ENCODE measurements at regions not wholly inside any gene's neighbourhood (a gene's known extent, or its start where the extent isn't known, plus 50 kb on each side); places are given as distances from the start of the nearest gene placed in this dataset.
A peak's percentile ranks its signal among the peaks of the same experiment; 100 is the strongest.
"Not testable (repeated sequence)": the region's sequence is repeated elsewhere in the genome, so short reads cannot be mapped to it uniquely, and the experiment has no call there.

GRCh38 chr7:65140543-65141404 is 134.3 kb upstream of the ERV3-1 start:
- not testable (repeated sequence) for H3K27me3 ChIP-seq (ENCODE audit: control insufficient read depth in 3 of 3, insufficient read depth in 3 of 3, low read length in 3 of 3); H3K9me3 ChIP-seq (ENCODE audit: control insufficient read depth in 3 of 3, low read length in 3 of 3); H3K27ac ChIP-seq (ENCODE audit: low read depth, low read length); H3K9ac ChIP-seq (ENCODE audit: low read depth in 1 of 3, low read length in 3 of 3); H3K4me1 ChIP-seq (ENCODE audit: control insufficient read depth in 3 of 3, insufficient read depth in 3 of 3, low read length in 3 of 3); H3K36me3 ChIP-seq (ENCODE audit: control insufficient read depth in 3 of 3, insufficient read depth in 3 of 3, low read length in 3 of 3); H3K4me3 ChIP-seq (ENCODE audit: low read length in 3 of 3)

GRCh38 chr7:65136850-65137249 is 130.4 kb upstream of the ERV3-1 start:
- H3K9me3 ChIP-seq (ENCODE audit: control insufficient read depth in 3 of 3, low read length in 3 of 3); H3K36me3 ChIP-seq (ENCODE audit: control insufficient read depth in 3 of 3, insufficient read depth in 3 of 3, low read length in 3 of 3); H3K4me1 ChIP-seq (ENCODE audit: control insufficient read depth in 3 of 3, insufficient read depth in 3 of 3, low read length in 3 of 3); H3K9ac ChIP-seq (ENCODE audit: low read depth in 1 of 3, low read length in 3 of 3); H3K27me3 ChIP-seq (ENCODE audit: control insufficient read depth in 3 of 3, insufficient read depth in 3 of 3, low read length in 3 of 3); H3K27ac ChIP-seq (ENCODE audit: low read depth, low read length); H3K4me3 ChIP-seq (ENCODE audit: low read length in 3 of 3): not testable (repeated sequence)

- not testable (repeated sequence) for H3K4me1 ChIP-seq (ENCODE audit: control insufficient read depth in 3 of 3, insufficient read depth in 3 of 3, low read length in 3 of 3); H3K36me3 ChIP-seq (ENCODE audit: control insufficient read depth in 3 of 3, insufficient read depth in 3 of 3, low read length in 3 of 3)
These were observed 126.6 kb upstream of the ERV3-1 start for GRCh38 chr7:65133087-65133486.

GRCh38 chr7:65132256-65132655 is 125.8 kb upstream of the ERV3-1 start:
- H3K27me3 ChIP-seq (ENCODE audit: control insufficient read depth in 3 of 3, insufficient read depth in 3 of 3, low read length in 3 of 3); H3K36me3 ChIP-seq (ENCODE audit: control insufficient read depth in 3 of 3, insufficient read depth in 3 of 3, low read length in 3 of 3); H3K27ac ChIP-seq (ENCODE audit: low read depth, low read length); H3K4me1 ChIP-seq (ENCODE audit: control insufficient read depth in 3 of 3, insufficient read depth in 3 of 3, low read length in 3 of 3); H3K9me3 ChIP-seq (ENCODE audit: control insufficient read depth in 3 of 3, low read length in 3 of 3); H3K9ac ChIP-seq (ENCODE audit: low read depth in 1 of 3, low read length in 3 of 3); H3K4me3 ChIP-seq (ENCODE audit: low read length in 3 of 3): not testable (repeated sequence)

More at GRCh38 chr7:65133087-65133486, 126.6 kb upstream of the ERV3-1 start:
- H3K27me3 ChIP-seq (ENCODE audit: control insufficient read depth in 3 of 3, insufficient read depth in 3 of 3, low read length in 3 of 3); H3K9ac ChIP-seq (ENCODE audit: low read depth in 1 of 3, low read length in 3 of 3); H3K9me3 ChIP-seq (ENCODE audit: control insufficient read depth in 3 of 3, low read length in 3 of 3); H3K4me3 ChIP-seq (ENCODE audit: low read length in 3 of 3); H3K27ac ChIP-seq (ENCODE audit: low read depth, low read length): not testable (repeated sequence)

GRCh38 chr7:65127364-65127763 is 120.9 kb upstream of the ERV3-1 start:
- H3K9me3 ChIP-seq (ENCODE audit: control insufficient read depth in 3 of 3, low read length in 3 of 3); H3K27me3 ChIP-seq (ENCODE audit: control insufficient read depth in 3 of 3, insufficient read depth in 3 of 3, low read length in 3 of 3); H3K27ac ChIP-seq (ENCODE audit: low read depth, low read length); H3K4me3 ChIP-seq (ENCODE audit: low read length in 3 of 3); H3K9ac ChIP-seq (ENCODE audit: low read depth in 1 of 3, low read length in 3 of 3); H3K4me1 ChIP-seq (ENCODE audit: control insufficient read depth in 3 of 3, insufficient read depth in 3 of 3, low read length in 3 of 3); H3K36me3 ChIP-seq (ENCODE audit: control insufficient read depth in 3 of 3, insufficient read depth in 3 of 3, low read length in 3 of 3): not testable (repeated sequence)

- not testable (repeated sequence) for H3K9me3 ChIP-seq (ENCODE audit: control insufficient read depth in 3 of 3, low read length in 3 of 3); H3K4me3 ChIP-seq (ENCODE audit: low read length in 3 of 3); H3K4me1 ChIP-seq (ENCODE audit: control insufficient read depth in 3 of 3, insufficient read depth in 3 of 3, low read length in 3 of 3); H3K9ac ChIP-seq (ENCODE audit: low read depth in 1 of 3, low read length in 3 of 3); H3K36me3 ChIP-seq (ENCODE audit: control insufficient read depth in 3 of 3, insufficient read depth in 3 of 3, low read length in 3 of 3); H3K27me3 ChIP-seq (ENCODE audit: control insufficient read depth in 3 of 3, insufficient read depth in 3 of 3, low read length in 3 of 3); H3K27ac ChIP-seq (ENCODE audit: low read depth, low read length)
These were observed 118.1 kb upstream of the ERV3-1 start for GRCh38 chr7:65124600-65124999.

GRCh38 chr7:65105650-65106203 is 99.2 kb upstream of the ERV3-1 start:
- not testable (repeated sequence) for H3K27ac ChIP-seq (ENCODE audit: low read depth, low read length); H3K4me1 ChIP-seq (ENCODE audit: control insufficient read depth in 3 of 3, insufficient read depth in 3 of 3, low read length in 3 of 3); H3K4me3 ChIP-seq (ENCODE audit: low read length in 3 of 3); H3K9me3 ChIP-seq (ENCODE audit: control insufficient read depth in 3 of 3, low read length in 3 of 3); H3K27me3 ChIP-seq (ENCODE audit: control insufficient read depth in 3 of 3, insufficient read depth in 3 of 3, low read length in 3 of 3); H3K36me3 ChIP-seq (ENCODE audit: control insufficient read depth in 3 of 3, insufficient read depth in 3 of 3, low read length in 3 of 3); H3K9ac ChIP-seq (ENCODE audit: low read depth in 1 of 3, low read length in 3 of 3)

- H3K27ac ChIP-seq (ENCODE audit: low read depth, low read length); H3K9ac ChIP-seq (ENCODE audit: low read depth in 1 of 3, low read length in 3 of 3); H3K9me3 ChIP-seq (ENCODE audit: control insufficient read depth in 3 of 3, low read length in 3 of 3); H3K4me1 ChIP-seq (ENCODE audit: control insufficient read depth in 3 of 3, insufficient read depth in 3 of 3, low read length in 3 of 3); H3K36me3 ChIP-seq (ENCODE audit: control insufficient read depth in 3 of 3, insufficient read depth in 3 of 3, low read length in 3 of 3); H3K27me3 ChIP-seq (ENCODE audit: control insufficient read depth in 3 of 3, insufficient read depth in 3 of 3, low read length in 3 of 3); H3K4me3 ChIP-seq (ENCODE audit: low read length in 3 of 3): not testable (repeated sequence)
These were observed 94.0 kb upstream of the ERV3-1 start for GRCh38 chr7:65100499-65100898.

- not testable (repeated sequence) for H3K4me1 ChIP-seq (ENCODE audit: control insufficient read depth in 3 of 3, insufficient read depth in 3 of 3, low read length in 3 of 3); H3K27me3 ChIP-seq (ENCODE audit: control insufficient read depth in 3 of 3, insufficient read depth in 3 of 3, low read length in 3 of 3); H3K9me3 ChIP-seq (ENCODE audit: control insufficient read depth in 3 of 3, low read length in 3 of 3); H3K36me3 ChIP-seq (ENCODE audit: control insufficient read depth in 3 of 3, insufficient read depth in 3 of 3, low read length in 3 of 3)
- Histone ChIP-seq H3K9ac (ENCODE audit: low read depth in 1 of 3, low read length in 3 of 3) (peak overlapping the region in 2 of 3 donors; percentile 67 to 89), H3K4me3 (ENCODE audit: low read length in 3 of 3) (peak overlapping the region; percentile 63 to 88 (median 74)), H3K27ac (ENCODE audit: low read depth, low read length) (peak overlapping the region; percentile 86)
These were observed 75.2 kb upstream of the ERV3-1 start for GRCh38 chr7:65081669-65082055.

GRCh38 chr7:65080799-65081668 is 74.5 kb upstream of the ERV3-1 start:
- H3K27me3 ChIP-seq (ENCODE audit: control insufficient read depth in 3 of 3, insufficient read depth in 3 of 3, low read length in 3 of 3); H3K4me1 ChIP-seq (ENCODE audit: control insufficient read depth in 3 of 3, insufficient read depth in 3 of 3, low read length in 3 of 3); H3K9me3 ChIP-seq (ENCODE audit: control insufficient read depth in 3 of 3, low read length in 3 of 3); H3K36me3 ChIP-seq (ENCODE audit: control insufficient read depth in 3 of 3, insufficient read depth in 3 of 3, low read length in 3 of 3): not testable (repeated sequence)
- peak overlapping the region; percentile 77 to 89 (median 89) for H3K9ac ChIP-seq (ENCODE audit: low read depth in 1 of 3, low read length in 3 of 3)
- H3K4me3 ChIP-seq (ENCODE audit: low read length in 3 of 3): peak overlapping the region; percentile 82 to 90 (median 88)
- peak overlapping the region; percentile 86 for H3K27ac ChIP-seq (ENCODE audit: low read depth, low read length)

Measured in skeletal muscle tissue (tissue), 3 donors.